Stimulated activated CD8-positive, alpha-beta memory T cell treated with anti-CD3 and anti-CD28 coated beads, Interleukin-2, amount 100 ng/mL, for 48 hours (primary cell): ENCODE measurements at regions not wholly inside any gene's neighbourhood (a gene's known extent, or its start where the extent isn't known, plus 50 kb on each side); places are given as distances from the start of the nearest gene placed in this dataset.
"Not testable (repeated sequence)": the region's sequence is repeated elsewhere in the genome, so short reads cannot be mapped to it uniquely, and the experiment has no call there.

Experiments used
- DNase-seq, 2 donors: peaks; one replicate each; pipeline ENCODE4 v3.0.0-alpha.2; 2020; ENCODE audit warnings: low read depth in 2 of 2

GRCh38 chr3:72536206-72536877 lies 311.9 kb downstream of the SHQ1 start:
- peak in 1 of 2 donors; percentile 10 for DNase-seq

GRCh38 chr3:72535772-72536171 lies 312.5 kb downstream of the SHQ1 start:
- DNase-seq: no peak

- DNase-seq: no peak
Observed at GRCh38 chr3:72533591-72534473, 314.4 kb downstream of the SHQ1 start.

- no peak for DNase-seq
Observed at GRCh38 chr3:72530426-72530825, 317.8 kb downstream of the SHQ1 start.

GRCh38 chr3:72529081-72529480 lies 319.2 kb downstream of the SHQ1 start:
- no peak for DNase-seq

GRCh38 chr3:72523429-72524151 lies 324.7 kb downstream of the SHQ1 start:
- no peak for DNase-seq

DNA sequence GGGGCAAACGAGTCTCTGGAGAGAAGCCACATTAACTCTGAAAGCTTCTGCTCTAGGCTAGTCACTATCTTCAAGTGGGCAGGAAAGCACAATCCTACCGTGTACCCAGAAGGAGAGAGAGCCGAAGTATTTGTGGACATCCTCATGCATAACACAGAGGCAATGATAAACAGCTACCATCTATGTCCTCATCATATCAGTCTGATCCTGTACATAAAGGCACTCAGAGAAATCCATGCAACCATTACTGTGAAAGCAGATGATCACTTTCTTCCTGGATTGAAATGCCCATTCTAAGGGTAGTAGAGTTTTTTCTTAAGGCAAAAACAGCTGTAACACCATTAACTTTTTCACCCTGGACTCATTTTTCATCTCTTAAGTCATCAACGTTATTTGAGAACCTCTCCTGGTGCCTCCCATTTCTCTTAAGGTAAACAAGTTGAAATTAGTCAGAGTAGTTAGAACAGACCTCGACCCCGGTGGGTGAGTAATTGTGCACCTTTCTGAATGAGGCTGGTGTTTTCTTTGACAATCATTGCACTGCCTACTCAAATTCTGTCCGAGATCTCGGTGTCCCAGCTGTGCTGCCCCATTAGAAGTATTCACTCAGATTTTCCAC lies 327.4 kb downstream of the SHQ1 start:
- peak; percentile 37 to 46 for DNase-seq

DNA sequence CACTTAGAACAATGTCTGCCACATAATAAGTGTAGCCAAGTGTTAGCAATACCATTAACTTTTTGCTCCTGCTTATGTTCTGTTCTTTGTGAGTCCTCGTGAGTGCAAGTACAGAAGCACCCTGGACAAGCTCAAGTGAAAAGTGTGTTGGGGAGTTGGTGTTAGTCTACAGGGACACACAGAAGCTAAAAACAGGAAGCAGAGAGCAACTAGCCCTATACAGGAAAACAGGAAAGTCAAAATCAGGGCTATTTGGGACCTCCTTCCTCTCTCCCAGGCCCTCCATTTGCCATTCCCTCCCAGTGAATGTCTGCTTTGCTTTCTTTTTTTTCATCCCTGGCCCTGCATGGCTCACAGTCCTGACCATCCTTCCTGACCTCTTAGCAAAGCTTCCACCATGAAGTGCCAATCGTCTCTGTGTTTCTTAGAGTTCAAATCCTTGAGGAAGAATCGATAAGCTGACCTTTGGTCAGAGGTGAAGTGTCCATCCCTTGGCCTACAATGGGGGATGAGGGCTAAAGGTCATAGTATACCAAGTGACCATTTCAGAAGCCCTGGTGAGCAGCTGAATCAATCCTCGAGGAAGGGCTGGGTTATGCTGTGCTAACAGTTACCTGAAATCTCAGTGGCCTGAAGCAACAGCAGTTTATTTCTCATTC lies 328.2 kb downstream of the SHQ1 start:
- DNase-seq: no peak

DNA sequence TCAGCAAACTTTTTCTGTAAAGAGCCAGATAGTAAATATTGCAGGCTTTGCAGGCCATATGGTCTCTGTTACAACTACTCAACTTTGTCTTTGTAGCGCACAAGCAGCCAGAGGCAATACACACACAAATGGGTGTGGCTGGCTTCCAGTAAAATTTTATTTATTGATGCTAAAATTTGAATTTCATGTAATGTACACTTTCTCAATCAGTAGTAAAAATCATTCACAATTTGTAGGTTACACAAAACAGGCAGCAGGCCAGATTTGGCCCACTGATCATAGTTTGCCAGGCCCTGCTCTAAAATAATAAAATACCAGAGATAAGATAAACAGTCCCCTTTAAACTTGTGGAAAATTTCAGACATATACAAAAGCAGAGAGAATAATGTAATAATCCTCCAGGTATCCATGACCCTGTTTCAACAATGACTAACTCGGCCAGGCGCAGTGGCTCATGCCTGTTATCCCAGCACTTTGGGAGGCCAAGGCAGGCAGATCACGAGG lies 330.3 kb downstream of the SHQ1 start:
- no peak for DNase-seq

DNA sequence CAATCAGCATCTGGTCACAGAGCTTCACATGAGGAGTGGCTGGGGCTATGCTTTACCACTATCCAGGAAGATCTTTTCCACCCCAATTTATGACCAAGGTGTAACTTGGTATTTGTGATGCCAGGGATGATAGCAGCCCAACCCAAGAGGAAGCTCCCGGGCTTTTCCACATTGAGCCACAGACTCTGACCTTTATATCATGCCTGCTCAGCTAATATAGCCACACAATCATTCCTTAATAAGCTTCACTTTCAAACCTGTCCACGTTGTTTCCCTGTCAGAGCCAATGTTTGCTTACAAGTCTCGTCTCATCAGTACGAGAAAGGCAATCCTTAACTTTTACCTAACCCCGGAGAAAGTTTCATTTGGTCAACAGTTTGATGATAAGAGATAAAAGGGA lies 330.9 kb downstream of the SHQ1 start:
- DNase-seq: no peak

GRCh38 chr3:72516361-72516760 lies 331.9 kb downstream of the SHQ1 start:
- no peak for DNase-seq

DNA sequence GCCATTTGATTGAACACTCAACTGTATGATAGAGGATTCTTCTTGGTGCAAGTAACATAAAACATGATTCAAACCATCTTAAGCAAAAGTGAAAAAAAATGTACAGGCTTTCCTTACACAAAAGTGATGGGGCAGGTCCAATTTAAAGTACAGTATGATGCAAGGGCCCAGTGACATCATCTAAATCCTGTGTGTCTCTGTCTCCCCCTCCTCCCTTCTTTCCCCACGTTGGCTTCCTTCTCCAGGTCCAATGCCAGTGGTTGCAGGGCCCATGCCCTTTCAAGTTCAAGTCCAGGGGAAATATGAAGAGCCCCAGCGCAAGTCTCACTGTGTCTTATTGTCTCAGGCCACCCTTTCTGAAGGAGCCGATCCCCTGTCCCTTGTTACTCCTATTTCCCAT lies 332.3 kb downstream of the SHQ1 start:
- no peak for DNase-seq

- DNase-seq: no peak
Observed at GRCh38 chr3:72515281-72515680, 333.0 kb downstream of the SHQ1 start.

- no peak for DNase-seq
Observed at GRCh38 chr3:72510247-72510646, 338.0 kb downstream of the SHQ1 start.

DNA sequence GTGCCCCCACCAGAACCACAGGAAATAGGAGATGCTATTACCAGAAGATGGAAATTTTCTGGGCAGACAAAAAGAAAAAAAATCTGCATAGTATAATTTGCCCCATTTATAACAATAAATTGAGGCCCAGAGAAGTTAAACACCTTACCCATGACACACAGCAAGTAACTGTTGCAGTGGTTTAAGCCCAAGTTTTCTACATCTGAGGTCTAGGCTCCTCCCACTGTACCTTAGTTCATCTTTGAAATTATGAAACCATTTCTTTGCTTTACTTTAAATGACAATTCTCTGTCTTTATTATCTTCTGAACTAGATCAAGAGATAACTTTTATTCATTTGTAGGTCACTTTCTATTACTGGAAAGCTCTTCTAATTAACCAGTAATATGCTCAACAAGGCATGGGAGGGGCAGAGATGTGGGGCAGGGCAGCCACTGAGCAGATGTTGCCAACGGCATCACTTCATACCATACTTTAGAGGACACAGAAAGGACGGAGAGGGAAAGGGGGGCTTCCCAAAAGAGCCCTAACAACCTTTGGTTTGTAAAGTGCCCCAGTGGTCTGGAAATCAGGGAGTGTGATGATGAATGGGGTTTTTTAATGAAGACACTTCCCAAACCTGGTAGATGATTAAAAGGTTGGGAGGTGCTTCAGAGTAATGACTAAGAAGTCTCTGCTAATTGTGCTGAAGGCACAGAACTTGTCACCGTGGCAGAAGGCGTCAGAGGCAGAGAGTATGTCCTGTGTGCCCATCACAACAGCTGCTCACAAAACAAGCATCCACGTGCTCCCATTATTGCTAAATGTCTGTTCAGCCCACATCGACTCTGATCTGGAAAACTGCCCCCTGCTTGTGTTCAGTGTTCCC lies 342.5 kb downstream of the SHQ1 start:
- DNase-seq: no peak

DNA sequence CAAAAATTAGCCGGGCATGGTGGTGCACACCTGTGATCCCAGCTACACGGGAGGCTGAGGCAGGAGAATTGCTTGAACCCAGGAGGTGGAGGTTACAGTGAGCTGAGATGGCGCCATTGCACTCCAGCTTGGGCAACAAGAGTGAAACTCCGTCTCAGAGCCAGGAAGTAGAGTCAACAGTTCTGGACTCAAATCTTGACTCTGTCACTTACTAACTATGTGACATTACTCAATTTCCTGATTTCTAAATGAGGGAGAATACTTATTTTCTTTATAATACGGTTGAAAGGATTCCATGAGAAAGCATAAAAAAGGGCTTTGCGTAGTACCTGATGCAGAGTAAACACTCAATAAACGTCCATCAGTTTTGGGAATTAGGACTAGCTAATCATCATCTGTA lies 350.7 kb downstream of the SHQ1 start:
- not testable (repeated sequence) for DNase-seq

DNA sequence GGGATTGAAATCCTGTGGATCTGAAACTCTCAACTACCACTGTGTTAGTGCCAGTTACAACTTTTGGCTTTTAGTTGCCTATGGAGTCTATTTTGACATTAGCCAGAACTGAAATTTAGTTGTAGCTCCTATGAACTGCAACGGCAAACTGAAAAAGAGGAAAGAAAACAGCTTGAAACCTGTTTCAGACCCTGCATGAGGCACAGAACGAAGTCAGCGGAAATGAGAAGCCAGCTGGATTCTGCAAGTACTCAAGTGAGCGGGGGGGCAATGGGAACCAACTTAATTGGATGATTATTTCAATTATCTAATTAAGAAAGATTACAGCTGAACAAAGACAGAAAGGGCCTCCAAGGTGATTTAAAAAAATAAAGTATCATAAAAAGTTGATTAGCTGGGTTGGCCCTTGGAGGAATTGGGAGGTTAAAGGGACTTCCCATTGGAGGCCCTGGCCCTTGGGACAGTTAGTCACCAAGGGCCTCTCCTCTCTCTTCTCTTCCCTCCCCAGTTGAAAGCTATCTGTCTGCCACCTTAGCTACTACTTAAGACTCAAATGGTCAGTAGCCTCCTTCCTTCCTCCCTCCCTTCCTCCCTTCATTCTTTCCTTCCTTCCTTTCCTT lies 352.1 kb downstream of the SHQ1 start:
- DNase-seq: no peak

DNA sequence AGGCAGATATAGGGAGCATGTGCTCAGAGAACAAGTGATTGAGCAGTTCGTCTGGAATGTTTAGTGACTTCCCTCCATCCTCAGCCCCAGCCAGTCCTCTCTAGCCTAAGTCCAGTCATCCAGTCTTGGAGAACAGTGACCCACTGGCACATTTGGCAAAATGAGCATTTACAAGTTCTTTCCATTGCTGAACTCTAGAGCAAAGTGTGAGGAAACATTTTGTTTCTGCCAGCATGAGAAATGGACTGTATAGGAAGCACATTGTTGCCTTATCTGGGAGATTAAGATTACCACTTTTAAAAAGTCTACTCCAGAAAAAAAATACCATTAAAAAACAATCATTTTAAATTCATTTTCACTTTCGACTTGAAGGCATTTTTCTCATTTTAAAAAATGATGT lies 353.6 kb downstream of the SHQ1 start:
- no peak for DNase-seq

- no peak for DNase-seq
Observed at GRCh38 chr3:72494130-72494529, 354.1 kb downstream of the SHQ1 start.

DNA sequence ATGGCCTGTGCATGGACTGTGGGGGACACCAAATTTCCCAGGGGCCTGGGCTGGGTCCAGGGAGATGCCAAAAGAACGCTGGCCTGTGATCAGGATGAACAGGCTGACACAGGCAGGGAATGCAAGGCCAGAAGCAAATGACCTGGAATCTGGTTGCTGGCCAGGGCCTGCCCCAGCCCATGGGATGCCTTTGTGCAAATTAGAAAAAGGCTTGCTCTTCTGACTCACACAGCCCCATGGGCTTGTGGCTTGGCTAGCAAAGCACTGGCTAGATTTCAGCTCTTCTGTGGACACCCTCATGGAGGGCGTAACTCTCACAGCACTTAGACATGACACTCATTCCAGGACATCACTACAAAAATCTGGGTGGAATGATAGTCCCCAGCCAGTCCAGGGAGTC lies 356.0 kb downstream of the SHQ1 start:
- DNase-seq: no peak
